ENCODE measurements at regions not wholly inside any gene's neighbourhood (a gene's known extent, or its start where the extent isn't known, plus 50 kb on each side); places are given as distances from the start of the nearest gene placed in this dataset.

DNA sequence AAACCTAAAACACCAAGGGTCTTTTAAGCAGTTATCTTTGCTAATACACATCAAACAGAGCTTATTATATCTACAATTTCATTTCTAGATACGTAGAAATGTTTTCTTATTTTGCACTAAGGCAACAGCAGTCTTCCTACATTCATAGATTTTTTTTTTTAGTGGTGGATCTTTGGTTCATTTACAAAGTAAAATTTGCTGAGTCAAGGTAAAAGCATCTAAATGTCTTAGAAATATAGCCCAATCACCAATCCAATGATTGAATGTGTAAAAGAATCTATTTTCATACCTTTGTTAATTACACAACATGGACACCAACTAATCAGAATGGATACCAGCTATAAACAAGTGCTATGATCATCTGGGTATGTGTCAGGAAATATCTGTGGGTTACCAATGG is 272.2 kb upstream of the TMPO start:
- Mint-ChIP-seq H3K9me3 (no peaks in the 10 kb centered on the region), H3K4me3 (no peak overlapping the region), H3K36me3 (ENCODE audit: low read depth) (no peaks in the 10 kb centered on the region), H3K27ac (no peak overlapping the region), H3K4me1 (ENCODE audit: low read depth) (no peaks in the 10 kb centered on the region), H3K27me3 (peaks cover 2% of the 10 kb centered on the region)
- intact Hi-C loops (cut with micrococcal nuclease): no loop called here

DNA sequence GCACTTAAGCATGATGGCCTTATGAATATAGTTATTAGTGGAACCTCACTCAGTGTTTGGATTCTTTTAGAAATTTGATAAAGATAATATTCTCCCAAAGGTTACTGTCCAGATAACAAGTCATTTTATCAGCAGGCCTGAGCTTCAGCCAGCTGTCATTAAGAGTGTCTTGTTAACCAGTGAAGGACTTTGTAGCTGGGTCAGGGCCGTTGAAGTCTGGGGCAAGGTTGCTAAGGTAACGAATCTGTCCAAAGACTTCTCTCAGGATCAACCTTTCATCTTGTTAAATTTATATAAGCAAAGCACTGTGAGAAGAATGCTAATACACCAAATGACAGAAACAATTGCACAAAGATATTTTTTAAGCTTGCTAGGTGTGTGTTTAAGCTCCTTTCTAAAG is 271.3 kb upstream of the TMPO start:
- Mint-ChIP-seq H3K27me3 (peaks cover 2% of the 10 kb centered on the region), H3K36me3 (ENCODE audit: low read depth) (no peaks in the 10 kb centered on the region), H3K9me3 (no peaks in the 10 kb centered on the region), H3K27ac (no peak overlapping the region), H3K4me1 (ENCODE audit: low read depth) (no peaks in the 10 kb centered on the region), H3K4me3 (no peak overlapping the region)
- intact Hi-C loops (cut with micrococcal nuclease): no loop called here

DNA sequence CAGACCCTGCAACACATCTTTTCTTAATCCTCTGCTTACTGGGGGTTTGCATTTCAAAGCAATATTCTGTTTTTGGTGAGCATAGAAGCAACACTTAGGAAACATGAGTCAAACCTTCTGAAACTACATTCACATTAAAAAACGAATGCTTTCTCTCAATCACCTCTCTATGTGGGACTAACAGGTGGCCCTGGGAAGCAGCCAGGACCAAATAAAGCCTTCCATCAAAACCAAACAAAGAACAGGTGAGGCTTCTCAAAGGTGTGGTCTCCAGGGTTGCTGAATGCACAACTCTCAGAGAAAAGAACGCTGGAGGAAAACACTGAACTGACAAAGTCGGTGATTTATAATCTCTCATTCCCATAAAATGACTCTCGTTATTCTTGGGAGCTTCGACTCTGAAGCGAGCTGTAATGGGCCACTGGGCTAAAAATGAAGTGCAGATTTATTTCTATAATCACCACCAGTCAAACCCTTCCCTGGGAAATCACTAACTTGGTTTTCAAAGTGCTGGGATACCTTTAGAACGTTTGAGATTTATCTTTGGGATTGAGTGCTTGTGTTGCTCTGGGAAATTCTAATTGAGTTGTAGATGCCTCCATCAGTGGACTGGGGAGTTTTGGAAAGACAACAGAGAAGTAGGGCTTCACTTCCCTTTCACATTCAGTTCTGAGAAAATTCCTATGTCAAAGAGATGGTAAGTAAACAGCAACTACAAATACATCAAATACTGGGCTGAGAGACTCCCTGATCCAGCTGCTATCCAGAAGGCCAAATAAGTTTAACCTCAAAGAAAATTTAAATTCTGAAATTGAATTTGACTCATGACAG is 262.0 kb upstream of the TMPO start:
- Mint-ChIP-seq H3K4me1 (ENCODE audit: low read depth) (no peaks in the 10 kb centered on the region), H3K9me3 (no peaks in the 10 kb centered on the region), H3K27me3 (no peaks in the 10 kb centered on the region), H3K4me3 (no peak overlapping the region), H3K36me3 (ENCODE audit: low read depth) (no peaks in the 10 kb centered on the region), H3K27ac (no peak overlapping the region)
- intact Hi-C loops (cut with micrococcal nuclease): no loop called here

DNA sequence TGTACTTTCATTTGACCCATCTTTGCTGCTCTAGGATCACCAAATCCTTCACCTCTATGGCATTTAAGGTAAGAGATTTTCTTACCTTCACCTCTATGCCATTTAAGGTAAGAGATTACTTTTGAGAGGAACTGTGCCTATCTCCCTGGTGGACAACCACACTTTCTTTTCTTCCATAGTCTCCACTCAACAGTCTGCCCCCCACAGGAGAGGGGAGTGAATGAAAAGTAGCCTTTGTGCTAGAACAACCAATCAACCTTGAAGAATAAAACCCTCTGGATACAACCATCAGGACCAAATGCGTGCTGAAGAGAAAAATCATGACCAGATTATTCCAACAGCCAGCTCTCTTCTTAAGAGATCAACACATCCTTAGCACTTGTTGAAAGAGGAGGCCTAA is 258.6 kb upstream of the TMPO start:
- no peaks in the 10 kb centered on the region for H3K36me3 Mint-ChIP-seq (ENCODE audit: low read depth)
- H3K27me3 Mint-ChIP-seq: no peaks in the 10 kb centered on the region
- no peak overlapping the region for H3K4me3 Mint-ChIP-seq
- no peak overlapping the region for H3K27ac Mint-ChIP-seq
- intact Hi-C loops (cut with micrococcal nuclease): no loop called here
- peaks cover 5% of the 10 kb centered on the region for H3K4me1 Mint-ChIP-seq (ENCODE audit: low read depth)
- no peaks in the 10 kb centered on the region for H3K9me3 Mint-ChIP-seq

DNA sequence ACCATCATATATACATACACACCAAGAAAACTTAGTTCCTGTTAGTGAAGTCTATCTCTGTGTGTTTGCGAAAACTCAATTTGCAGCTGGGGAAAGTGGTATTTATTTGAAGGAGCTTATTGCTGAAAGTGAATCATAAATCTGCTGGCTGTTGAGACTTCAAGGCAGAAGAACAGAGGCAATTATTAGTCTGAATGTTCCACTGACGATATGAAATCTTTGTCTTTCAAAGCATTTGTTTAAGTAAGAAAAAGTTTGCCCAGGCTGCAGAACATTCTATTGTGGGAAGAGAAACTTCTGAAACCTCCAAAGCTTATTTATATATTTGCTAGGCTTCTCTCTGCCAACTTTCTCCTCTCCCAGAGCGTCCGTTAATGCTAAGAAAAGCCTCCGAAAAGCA is 255.7 kb upstream of the TMPO start:
- Mint-ChIP-seq H3K36me3 (ENCODE audit: low read depth) (no peaks in the 10 kb centered on the region), H3K9me3 (no peaks in the 10 kb centered on the region), H3K4me3 (no peak overlapping the region)

DNA sequence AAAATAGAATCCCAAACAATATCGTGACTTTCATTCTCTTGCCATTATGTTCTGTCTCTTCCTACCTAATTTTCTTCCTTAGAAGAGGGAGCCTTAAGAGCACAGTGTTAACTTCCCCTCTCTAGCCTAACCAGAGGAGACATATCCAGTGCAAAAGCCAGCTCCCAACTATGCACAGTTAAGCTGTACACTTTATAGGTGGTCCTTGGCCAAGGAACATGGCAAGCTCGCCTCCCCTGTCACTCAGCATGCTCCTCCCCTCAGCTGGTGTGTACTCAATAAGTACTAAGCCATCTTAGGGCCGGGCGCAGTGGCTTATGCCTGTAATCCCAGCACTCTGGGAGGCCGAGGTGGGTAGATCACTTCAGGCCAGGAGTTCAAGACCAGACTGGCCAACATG is 255.1 kb upstream of the TMPO start:
- peaks cover 2% of the 10 kb centered on the region for H3K27me3 Mint-ChIP-seq
- H3K4me1 Mint-ChIP-seq (ENCODE audit: low read depth): peaks cover 5% of the 10 kb centered on the region
- no peaks in the 10 kb centered on the region for H3K9me3 Mint-ChIP-seq
- no peak overlapping the region for H3K4me3 Mint-ChIP-seq
- no peak overlapping the region for H3K27ac Mint-ChIP-seq
- H3K36me3 Mint-ChIP-seq (ENCODE audit: low read depth): no peaks in the 10 kb centered on the region
- intact Hi-C loops (cut with micrococcal nuclease): no loop called here

More for the DNA sequence above, 255.7 kb upstream of the TMPO start:
- Mint-ChIP-seq H3K4me1 (ENCODE audit: low read depth) (peaks cover 5% of the 10 kb centered on the region), H3K27ac (no peak overlapping the region), H3K27me3 (peaks cover 2% of the 10 kb centered on the region)
- intact Hi-C loops (cut with micrococcal nuclease): no loop called here

DNA sequence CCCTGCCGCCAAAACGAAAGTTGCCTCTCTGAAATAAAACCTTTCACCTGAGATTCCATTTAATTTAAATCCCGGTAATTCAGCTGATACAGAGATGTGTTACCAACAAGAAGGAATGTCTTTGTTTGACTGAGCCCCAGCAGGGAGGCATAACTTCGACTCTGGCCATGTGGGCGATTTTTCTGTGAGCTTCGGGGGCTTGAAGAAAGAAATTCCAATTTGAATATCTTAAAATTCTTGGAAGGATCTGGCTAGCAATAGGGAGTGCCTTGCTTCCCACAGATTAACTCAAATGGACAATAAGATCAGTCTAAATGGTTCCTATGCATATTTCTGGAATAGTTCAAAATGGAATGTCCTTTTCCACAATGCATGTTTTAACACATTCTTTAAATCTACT is 252.5 kb upstream of the TMPO start:
- intact Hi-C loops (cut with micrococcal nuclease): no loop called here
- no peaks in the 10 kb centered on the region for H3K36me3 Mint-ChIP-seq (ENCODE audit: low read depth)
- no peak overlapping the region for H3K27ac Mint-ChIP-seq
- peaks cover 5% of the 10 kb centered on the region for H3K4me1 Mint-ChIP-seq (ENCODE audit: low read depth)
- H3K9me3 Mint-ChIP-seq: no peaks in the 10 kb centered on the region
- H3K4me3 Mint-ChIP-seq: no peak overlapping the region
- peaks cover 2% of the 10 kb centered on the region for H3K27me3 Mint-ChIP-seq

DNA sequence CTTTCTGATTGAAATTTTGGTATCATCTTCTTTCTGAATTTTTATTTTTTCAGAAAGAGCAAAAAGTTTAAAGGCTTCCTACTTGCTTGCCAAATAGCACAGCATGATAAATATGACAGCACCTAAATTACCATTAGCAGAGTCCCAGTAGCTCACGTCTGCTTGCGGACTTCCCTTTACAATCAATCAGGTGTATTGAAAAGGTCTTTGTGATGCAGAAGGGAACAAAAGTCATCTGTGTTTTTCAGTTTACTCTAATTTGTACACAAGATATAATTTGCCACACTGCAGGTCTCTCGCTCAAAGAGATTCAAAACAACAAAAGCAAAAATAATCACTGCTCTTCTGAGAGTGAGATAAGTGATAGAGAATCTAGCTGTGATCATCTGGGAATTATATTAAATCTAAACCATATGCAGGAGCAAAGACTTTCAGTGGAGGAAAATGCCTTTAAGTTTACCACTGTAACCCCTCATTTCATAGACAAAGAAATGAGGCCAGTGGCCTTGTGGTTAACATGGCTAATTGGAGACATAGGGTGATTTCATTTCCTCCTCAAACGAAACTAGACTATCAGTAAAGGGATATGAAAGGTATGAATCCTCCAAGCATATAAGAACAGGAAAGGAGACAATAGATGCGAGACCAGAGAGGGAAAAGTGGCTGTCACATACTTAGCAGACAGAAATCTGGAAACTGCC is 240.8 kb upstream of the TMPO start:
- Mint-ChIP-seq H3K4me1 (ENCODE audit: low read depth) (no peaks in the 10 kb centered on the region), H3K27ac (no peak overlapping the region), H3K4me3 (no peak overlapping the region), H3K9me3 (no peaks in the 10 kb centered on the region), H3K27me3 (no peaks in the 10 kb centered on the region), H3K36me3 (ENCODE audit: low read depth) (no peaks in the 10 kb centered on the region)
- intact Hi-C loops (cut with micrococcal nuclease): no loop called here

DNA sequence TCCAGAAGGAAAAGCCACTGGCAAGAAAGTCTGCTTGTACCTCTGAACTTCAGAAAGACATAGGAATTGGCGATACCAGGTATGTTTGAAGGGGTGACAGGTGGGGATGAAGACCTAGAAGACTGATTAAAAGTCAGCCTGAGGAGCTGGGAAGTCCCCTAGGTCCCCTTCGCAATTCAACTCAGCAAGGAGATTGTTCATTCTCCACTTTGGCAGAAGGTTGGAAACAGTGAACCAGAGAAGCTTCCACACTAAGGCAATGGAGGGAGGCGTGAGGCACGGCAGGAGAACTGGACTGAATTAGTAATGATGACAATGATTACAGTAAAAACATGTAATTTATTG is 240.3 kb upstream of the TMPO start:
- intact Hi-C loops (cut with micrococcal nuclease): no loop called here
- no peaks in the 10 kb centered on the region for H3K27me3 Mint-ChIP-seq
- no peaks in the 10 kb centered on the region for H3K4me1 Mint-ChIP-seq (ENCODE audit: low read depth)
- H3K36me3 Mint-ChIP-seq (ENCODE audit: low read depth): no peaks in the 10 kb centered on the region
- H3K27ac Mint-ChIP-seq: no peak overlapping the region
- H3K9me3 Mint-ChIP-seq: no peaks in the 10 kb centered on the region
- H3K4me3 Mint-ChIP-seq: no peak overlapping the region

DNA sequence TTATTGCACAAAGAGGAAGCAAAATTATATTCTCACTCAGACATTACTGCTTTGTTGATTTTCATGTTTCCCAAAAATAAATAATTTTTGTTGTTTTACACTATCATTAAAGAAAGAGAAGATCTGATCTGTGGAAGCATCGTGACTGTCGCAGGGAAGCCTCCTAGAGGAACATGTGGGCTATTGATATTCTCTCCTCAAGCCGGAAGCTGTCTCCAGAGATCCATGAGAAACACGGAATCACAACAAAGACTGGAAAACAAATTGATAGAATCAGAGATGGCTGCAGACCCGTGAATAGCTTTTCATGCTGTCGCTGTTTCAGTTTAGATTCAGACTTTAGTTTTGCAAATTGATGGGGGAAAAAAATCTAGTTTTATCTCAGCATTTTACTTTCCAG is 235.2 kb upstream of the TMPO start:
- Mint-ChIP-seq H3K36me3 (ENCODE audit: low read depth) (no peaks in the 10 kb centered on the region), H3K4me3 (no peak overlapping the region), H3K27me3 (no peaks in the 10 kb centered on the region), H3K9me3 (no peaks in the 10 kb centered on the region), H3K4me1 (ENCODE audit: low read depth) (no peaks in the 10 kb centered on the region), H3K27ac (no peak overlapping the region)
- intact Hi-C loops (cut with micrococcal nuclease): no loop called here

DNA sequence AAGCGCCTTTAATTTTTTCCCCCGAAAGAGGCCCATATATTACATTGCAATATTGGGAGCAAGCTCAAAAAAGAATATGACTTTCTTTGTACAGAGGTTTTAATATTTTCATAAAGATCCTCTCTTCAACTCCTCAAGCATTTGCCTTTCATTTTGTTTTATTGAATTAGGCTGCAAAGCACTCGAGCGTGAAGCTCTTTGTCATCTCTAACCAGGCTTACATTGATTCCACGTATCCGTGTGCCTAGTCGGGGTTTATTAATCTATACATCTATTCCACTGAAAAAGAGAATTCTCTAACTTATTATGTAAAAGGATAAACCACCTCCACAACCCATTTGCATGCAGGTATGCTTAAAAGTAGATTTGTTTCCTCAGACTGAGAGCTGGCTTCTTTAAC is 234.8 kb upstream of the TMPO start:
- no peaks in the 10 kb centered on the region for H3K9me3 Mint-ChIP-seq
- H3K4me3 Mint-ChIP-seq: no peak overlapping the region
- no peaks in the 10 kb centered on the region for H3K27me3 Mint-ChIP-seq
- intact Hi-C loops (cut with micrococcal nuclease): no loop called here
- no peak overlapping the region for H3K27ac Mint-ChIP-seq
- H3K4me1 Mint-ChIP-seq (ENCODE audit: low read depth): no peaks in the 10 kb centered on the region
- H3K36me3 Mint-ChIP-seq (ENCODE audit: low read depth): no peaks in the 10 kb centered on the region

DNA sequence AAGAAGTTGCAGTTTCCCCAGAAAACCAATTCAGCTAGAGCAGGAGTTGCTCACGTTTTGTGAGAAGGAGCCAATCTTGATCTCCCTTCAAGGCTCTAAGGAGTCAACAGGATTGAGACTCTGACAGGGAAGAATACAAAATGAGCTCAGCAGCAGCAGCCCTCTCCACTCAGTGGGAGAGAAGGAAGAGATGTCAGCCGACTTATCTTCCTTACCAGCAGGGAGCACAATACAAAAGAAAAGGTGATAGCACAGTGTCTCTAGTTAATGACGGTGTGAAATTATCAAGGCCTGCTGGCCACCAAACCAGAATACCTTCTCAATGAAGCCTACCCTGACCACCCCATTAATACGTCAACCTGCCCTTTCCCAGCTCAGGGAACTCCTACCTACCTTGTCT is 223.6 kb upstream of the TMPO start:
- no peak overlapping the region for H3K27ac Mint-ChIP-seq
- H3K4me3 Mint-ChIP-seq: no peak overlapping the region
- H3K9me3 Mint-ChIP-seq: no peaks in the 10 kb centered on the region
- no peaks in the 10 kb centered on the region for H3K4me1 Mint-ChIP-seq (ENCODE audit: low read depth)
- H3K27me3 Mint-ChIP-seq: peaks cover 4% of the 10 kb centered on the region
- intact Hi-C loops (cut with micrococcal nuclease): no loop called here
- no peaks in the 10 kb centered on the region for H3K36me3 Mint-ChIP-seq (ENCODE audit: low read depth)

DNA sequence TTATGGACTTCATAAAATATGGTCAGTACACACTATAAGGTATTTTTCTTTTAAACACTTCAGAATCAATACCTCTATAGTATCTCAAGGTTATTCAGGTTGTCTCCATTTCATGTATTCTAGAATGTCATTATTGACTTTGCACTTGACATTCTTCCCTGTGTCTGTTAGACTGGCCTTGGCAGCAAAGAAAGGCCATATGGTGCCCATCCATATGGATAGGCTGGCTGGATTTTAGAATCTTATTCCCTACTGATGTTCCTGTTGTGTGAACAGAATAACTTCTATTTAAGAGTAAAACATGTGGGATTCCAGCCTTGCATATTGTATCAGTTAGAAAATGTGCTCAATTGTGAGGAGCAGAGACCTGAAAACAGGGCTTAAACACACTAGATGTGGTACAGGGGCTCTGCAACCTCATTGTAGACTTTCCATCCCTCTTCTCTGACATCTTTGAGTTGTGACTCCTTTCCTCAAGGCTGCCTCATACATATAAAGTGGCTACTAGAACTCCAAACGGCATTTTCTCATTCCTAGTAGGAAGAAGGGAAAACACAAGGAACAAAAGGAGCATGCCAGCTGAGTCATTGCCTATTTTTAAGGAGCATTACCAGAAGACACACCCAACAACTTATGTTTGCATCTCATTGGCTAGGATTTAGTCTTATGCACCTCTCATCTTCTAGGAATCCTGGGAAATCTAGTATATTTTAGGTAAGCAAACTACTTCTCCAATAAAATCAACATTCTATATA is 221.2 kb upstream of the TMPO start:
- intact Hi-C loops (cut with micrococcal nuclease): no loop called here
- Mint-ChIP-seq H3K27ac (no peak overlapping the region), H3K27me3 (peaks cover 3% of the 10 kb centered on the region), H3K9me3 (no peaks in the 10 kb centered on the region), H3K4me3 (no peak overlapping the region), H3K36me3 (ENCODE audit: low read depth) (no peaks in the 10 kb centered on the region), H3K4me1 (ENCODE audit: low read depth) (no peaks in the 10 kb centered on the region)

DNA sequence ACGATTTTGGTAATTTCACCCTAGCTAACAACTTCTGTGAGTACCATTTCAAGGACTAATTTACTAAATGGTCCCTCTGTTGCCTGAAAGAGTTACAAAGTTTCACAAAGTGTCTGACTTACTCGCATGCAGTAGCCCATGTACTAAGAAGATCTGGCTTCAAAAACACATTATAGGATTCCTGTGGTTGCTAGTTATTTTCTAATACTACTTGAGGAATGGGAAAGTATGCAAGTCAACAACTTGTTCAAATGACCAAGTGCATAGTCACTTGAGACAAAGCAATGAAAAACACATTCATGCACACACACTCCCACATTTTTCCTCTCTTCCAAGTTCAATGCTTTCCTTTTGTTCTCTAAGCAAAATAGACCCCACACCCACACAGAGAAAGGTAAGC is 219.7 kb upstream of the TMPO start:
- Mint-ChIP-seq H3K27me3 (peaks cover 3% of the 10 kb centered on the region), H3K4me1 (ENCODE audit: low read depth) (no peaks in the 10 kb centered on the region), H3K36me3 (ENCODE audit: low read depth) (no peaks in the 10 kb centered on the region), H3K9me3 (no peaks in the 10 kb centered on the region), H3K4me3 (no peak overlapping the region), H3K27ac (no peak overlapping the region)
- intact Hi-C loops (cut with micrococcal nuclease): no loop called here

Measured in dendritic cell treated with granulocyte-macrophage colony-stimulating factor and Interleukin-4, amounts not matched to agents 40 ng/mL and 50 ng/mL, for 4 days (primary cell).